Panc1 (cell line): ENCODE measurements at regions not wholly inside any gene's neighbourhood (a gene's known extent, or its start where the extent isn't known, plus 50 kb on each side); places are given as distances from the start of the nearest gene placed in this dataset.

Experiments used
- CTCF ChIP-seq: fragments of 450-650 bp; IDR thresholded peaks from 2 replicates; pipeline ENCODE4 v1.5.1; 2017; ENCODE audit warnings: mild to moderate bottlenecking
- POLR2AphosphoS5 ChIP-seq: IDR thresholded peaks from 2 replicates; pipeline ENCODE4 v1.6.1; 2012; ENCODE audit warnings: mild to moderate bottlenecking, low read depth, low read length, moderate library complexity
- SIN3A ChIP-seq: IDR thresholded peaks from 2 replicates; pipeline ENCODE4 v1.6.1; 2012; ENCODE audit warnings: low read depth, mild to moderate bottlenecking, low read length, moderate library complexity, borderline replicate concordance; ENCODE audit not compliant: insufficient read depth

GRCh38 chr12:87822923-87823322 lies 206.3 kb downstream of the C12orf50 start:
- TF ChIP-seq SIN3A (no peak), CTCF (no peak), POLR2AphosphoS5 (no peak)
